Fibroblast of lung (primary cell): ENCODE measurements at regions not wholly inside any gene's neighbourhood (a gene's known extent, or its start where the extent isn't known, plus 50 kb on each side); places are given as distances from the start of the nearest gene placed in this dataset.

Experiments
- DNase-seq, 2 donors: peaks; one replicate each; pipeline versions ENCODE4 v3.0.0 to v3.0.0-alpha.2; 2010; ENCODE audit warnings: low read depth in 2 of 2
- H2AFZ ChIP-seq: 2 replicates; pipeline ENCODE4 v1.5.1; 2012; ENCODE audit warnings: low read length, control low read depth, inconsistent platforms
- H3K27ac ChIP-seq: 2 replicates; pipeline ENCODE4 v1.5.1; 2011; ENCODE audit warnings: low read length, control low read depth; ENCODE audit not compliant: insufficient read depth
- H3K27me3 ChIP-seq: 2 replicates; pipeline ENCODE4 v1.5.1; 2011; ENCODE audit warnings: mild to moderate bottlenecking, low read length; ENCODE audit not compliant: control insufficient read depth, insufficient read depth
- H3K36me3 ChIP-seq: 2 replicates; pipeline ENCODE4 v1.5.1; 2011; ENCODE audit warnings: low read length; ENCODE audit not compliant: control insufficient read depth, insufficient read depth
- H3K4me1 ChIP-seq: 2 replicates; pipeline ENCODE4 v1.5.1; 2011; ENCODE audit warnings: low read length; ENCODE audit not compliant: control insufficient read depth, insufficient read depth; ENCODE audit errors: extremely low read depth
- H3K4me2 ChIP-seq: 2 replicates; pipeline ENCODE4 v1.5.1; 2011; ENCODE audit warnings: low read length, control low read depth; ENCODE audit not compliant: insufficient read depth; ENCODE audit errors: extremely low read depth
- H3K4me3 ChIP-seq, 4 experiments: fragments of 200-600 bp in 1 of 4; sonication (generic) in 1 of 4; replicated peaks in 1 of 4; 2 replicates each; pipeline ENCODE4 v1.5.1; 2011 to 2016; ENCODE audit warnings: low read length in 4 of 4, low read depth in 3 of 4, mild to moderate bottlenecking in 3 of 4, control low read depth in 2 of 4, inconsistent platforms in 1 of 4, mixed read lengths in 1 of 4; ENCODE audit not compliant: insufficient read depth in 1 of 4; ENCODE audit errors: control extremely low read depth in 1 of 4
- H3K79me2 ChIP-seq: 2 replicates; pipeline ENCODE4 v1.5.1; 2012; ENCODE audit warnings: mild to moderate bottlenecking, low read length, inconsistent platforms; ENCODE audit not compliant: control insufficient read depth, insufficient read depth
- H3K9ac ChIP-seq: 2 replicates; pipeline ENCODE4 v1.5.1; 2011; ENCODE audit warnings: mild to moderate bottlenecking, low read length, control low read depth; ENCODE audit not compliant: insufficient read depth
- H3K9me3 ChIP-seq: 2 replicates; pipeline ENCODE4 v1.5.1; 2012; ENCODE audit warnings: low read depth, low read length; ENCODE audit not compliant: control insufficient read depth, insufficient read depth
- H4K20me1 ChIP-seq: 2 replicates; pipeline ENCODE4 v1.5.1; 2011; ENCODE audit warnings: low read length; ENCODE audit not compliant: control insufficient read depth, insufficient read depth; ENCODE audit errors: extremely low read depth
- EZH2 ChIP-seq: IDR thresholded peaks from 2 replicates; pipeline ENCODE4 v1.5.1; 2012; ENCODE audit warnings: low read length, control low read depth, mild to moderate bottlenecking; ENCODE audit errors: missing control alignments
- TF ChIP-seq, protein P1 (sequence below), 2 donors: IDR thresholded peaks in 1 of 2; conservative IDR thresholded peaks in 1 of 2; 1 replicate in 1 of 2; 2 replicates in 1 of 2; pipeline ENCODE4 v1.5.1; 2011 to 2012; ENCODE audit warnings: low read length in 2 of 2, control low read depth in 1 of 2, inconsistent platforms in 1 of 2, low read depth in 1 of 2, mild to moderate bottlenecking in 1 of 2

DNA sequence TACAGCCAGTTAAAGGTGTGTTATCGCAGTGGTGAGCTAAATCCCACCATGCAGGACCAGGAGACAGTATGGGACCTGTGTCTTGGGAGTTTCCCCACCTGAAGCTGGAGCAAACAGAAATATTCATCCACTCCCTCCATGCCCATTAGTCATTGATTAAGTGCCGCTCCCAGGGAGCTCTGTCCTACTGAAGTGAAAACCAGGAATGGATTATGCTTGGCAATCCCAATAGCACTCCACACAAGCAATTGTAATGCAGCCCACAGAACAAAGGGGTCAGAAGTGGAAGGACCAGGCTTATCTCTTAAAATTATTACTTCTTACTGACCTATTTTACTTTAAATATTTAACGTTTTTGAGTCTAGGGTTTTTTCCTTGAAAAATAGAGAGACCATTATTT is 1005.4 kb downstream of the ADGRL2 start:
- H3K4me2 ChIP-seq = no peak overlapping the region
- no peaks in the 10 kb centered on the region for H3K36me3 ChIP-seq
- no peaks in the 10 kb centered on the region for H4K20me1 ChIP-seq
- no peak for TF ChIP-seq EZH2
- TF ChIP-seq, protein P1, sequence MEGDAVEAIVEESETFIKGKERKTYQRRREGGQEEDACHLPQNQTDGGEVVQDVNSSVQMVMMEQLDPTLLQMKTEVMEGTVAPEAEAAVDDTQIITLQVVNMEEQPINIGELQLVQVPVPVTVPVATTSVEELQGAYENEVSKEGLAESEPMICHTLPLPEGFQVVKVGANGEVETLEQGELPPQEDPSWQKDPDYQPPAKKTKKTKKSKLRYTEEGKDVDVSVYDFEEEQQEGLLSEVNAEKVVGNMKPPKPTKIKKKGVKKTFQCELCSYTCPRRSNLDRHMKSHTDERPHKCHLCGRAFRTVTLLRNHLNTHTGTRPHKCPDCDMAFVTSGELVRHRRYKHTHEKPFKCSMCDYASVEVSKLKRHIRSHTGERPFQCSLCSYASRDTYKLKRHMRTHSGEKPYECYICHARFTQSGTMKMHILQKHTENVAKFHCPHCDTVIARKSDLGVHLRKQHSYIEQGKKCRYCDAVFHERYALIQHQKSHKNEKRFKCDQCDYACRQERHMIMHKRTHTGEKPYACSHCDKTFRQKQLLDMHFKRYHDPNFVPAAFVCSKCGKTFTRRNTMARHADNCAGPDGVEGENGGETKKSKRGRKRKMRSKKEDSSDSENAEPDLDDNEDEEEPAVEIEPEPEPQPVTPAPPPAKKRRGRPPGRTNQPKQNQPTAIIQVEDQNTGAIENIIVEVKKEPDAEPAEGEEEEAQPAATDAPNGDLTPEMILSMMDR (conservative IDR thresholded peaks at IDR 0.05 in 1 of 2, IDR thresholded peaks at IDR 0.05 in 1 of 2; ENCODE audit: low read depth in 1 of 2, low read length in 2 of 2) = no peak
- no peaks in the 10 kb centered on the region for H3K27me3 ChIP-seq
- no peak for DNase-seq
- no peak overlapping the region for H3K4me3 ChIP-seq
- H3K79me2 ChIP-seq = no peaks in the 10 kb centered on the region
- no peak overlapping the region for H2AFZ ChIP-seq
- no peak overlapping the region for H3K27ac ChIP-seq
- no peaks in the 10 kb centered on the region for H3K9me3 ChIP-seq
- no peak overlapping the region for H3K9ac ChIP-seq
- H3K4me1 ChIP-seq = no peaks in the 10 kb centered on the region

DNA sequence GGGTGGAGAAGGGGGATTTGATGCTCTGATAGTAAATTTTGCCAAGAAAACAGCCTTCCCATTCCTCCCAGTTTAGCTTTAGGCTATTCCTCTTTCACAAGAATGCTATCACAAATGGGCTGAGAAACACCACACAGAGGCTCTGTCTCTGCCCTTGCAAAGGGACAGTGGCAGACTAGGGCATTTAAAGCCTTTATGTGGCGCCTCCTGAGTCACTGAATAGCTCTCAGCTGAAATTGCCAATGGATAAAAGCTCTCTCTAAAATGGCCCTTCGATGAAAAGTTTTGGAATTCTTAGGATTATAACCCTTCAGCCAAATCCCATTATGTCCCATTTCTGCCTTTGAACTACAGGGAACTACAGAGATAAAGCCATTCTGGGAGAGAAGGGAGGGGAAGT is 1000.4 kb downstream of the ADGRL2 start:
- Histone ChIP-seq H3K4me2 (no peak overlapping the region), H3K36me3 (no peaks in the 10 kb centered on the region), H3K4me3 (no peak overlapping the region), H4K20me1 (no peaks in the 10 kb centered on the region), H3K79me2 (no peaks in the 10 kb centered on the region), H3K9me3 (no peaks in the 10 kb centered on the region), H3K27ac (no peak overlapping the region), H3K9ac (no peak overlapping the region), H3K4me1 (no peaks in the 10 kb centered on the region), H2AFZ (no peak overlapping the region), H3K27me3 (no peaks in the 10 kb centered on the region)
- TF ChIP-seq EZH2 = no peak
- TF ChIP-seq, protein P1 (conservative IDR thresholded peaks at IDR 0.05 in 1 of 2, IDR thresholded peaks at IDR 0.05 in 1 of 2; ENCODE audit: low read depth in 1 of 2, low read length in 2 of 2) = no peak
- no peak for DNase-seq

DNA sequence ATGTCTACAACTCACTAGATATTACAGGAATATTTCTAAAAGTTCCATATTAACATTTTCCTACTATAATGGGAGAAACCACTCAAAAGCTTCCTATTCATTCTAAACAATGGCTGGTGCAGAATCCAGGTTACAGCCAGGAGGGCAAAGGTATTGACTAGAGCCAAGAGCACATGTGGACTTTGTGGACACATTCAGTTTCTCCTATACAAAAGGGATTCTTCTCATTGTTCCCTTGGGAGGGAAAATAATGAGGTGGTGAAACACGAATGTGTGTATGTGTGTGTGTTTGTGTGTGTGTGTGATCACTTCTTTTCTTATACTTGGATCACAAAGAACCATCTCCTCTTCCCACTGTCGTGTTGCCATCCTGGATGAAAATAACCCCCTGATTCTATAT is 1000.0 kb downstream of the ADGRL2 start:
- H3K4me2 ChIP-seq = no peak overlapping the region
- H4K20me1 ChIP-seq = no peaks in the 10 kb centered on the region
- H3K9me3 ChIP-seq = no peaks in the 10 kb centered on the region
- no peaks in the 10 kb centered on the region for H3K4me1 ChIP-seq
- H3K27ac ChIP-seq = no peak overlapping the region
- H3K9ac ChIP-seq = no peak overlapping the region
- H3K4me3 ChIP-seq = no peak overlapping the region
- H3K27me3 ChIP-seq = no peaks in the 10 kb centered on the region
- H2AFZ ChIP-seq = no peak overlapping the region
- H3K36me3 ChIP-seq = no peaks in the 10 kb centered on the region
- DNase-seq = no peak
- no peaks in the 10 kb centered on the region for H3K79me2 ChIP-seq
- TF ChIP-seq EZH2 = no peak
- TF ChIP-seq, protein P1 (conservative IDR thresholded peaks at IDR 0.05 in 1 of 2, IDR thresholded peaks at IDR 0.05 in 1 of 2; ENCODE audit: low read depth in 1 of 2, low read length in 2 of 2) = no peak
